ENCODE measurements at regions not wholly inside any gene's neighbourhood (a gene's known extent, or its start where the extent isn't known, plus 50 kb on each side); places are given as distances from the start of the nearest gene placed in this dataset.
A peak's percentile ranks its signal among the peaks of the same experiment; 100 is the strongest.

DNA sequence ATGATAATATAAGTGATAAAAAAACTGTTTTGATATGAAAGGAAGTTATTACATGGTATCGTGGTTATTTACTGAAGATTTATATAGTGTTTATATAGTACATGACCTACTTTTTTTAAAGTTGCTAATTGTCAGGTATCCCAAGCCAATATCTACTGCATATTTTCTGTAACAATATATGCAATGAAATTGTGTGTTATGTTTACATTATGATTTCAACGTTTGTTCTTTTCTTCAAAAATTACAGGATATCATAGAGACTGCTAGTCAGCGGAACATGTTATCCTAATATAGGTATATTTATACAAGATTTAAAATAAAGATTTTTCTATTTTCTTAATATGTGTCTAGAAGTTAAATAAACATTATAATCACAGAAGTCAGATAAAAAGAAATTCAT, 167.5 kb upstream of the DPYD start:
- DNase-seq (ENCODE audit: extremely low read depth, low read depth, low spot score) = no peak

GRCh38 chr1:98086796-98087441, 166.1 kb upstream of the DPYD start:
- DNase-seq (ENCODE audit: extremely low read depth, low read depth, low spot score) = peak; percentile 87

- no peak for DNase-seq (ENCODE audit: extremely low read depth, low read depth, low spot score)
Measured at GRCh38 chr1:98086156-98086555, 165.3 kb upstream of the DPYD start.

- no peak for DNase-seq (ENCODE audit: extremely low read depth, low read depth, low spot score)
Measured at GRCh38 chr1:98084188-98084587, 163.4 kb upstream of the DPYD start.

GRCh38 chr1:98081944-98082343, 161.1 kb upstream of the DPYD start:
- no peak for DNase-seq (ENCODE audit: extremely low read depth, low read depth, low spot score)

DNA sequence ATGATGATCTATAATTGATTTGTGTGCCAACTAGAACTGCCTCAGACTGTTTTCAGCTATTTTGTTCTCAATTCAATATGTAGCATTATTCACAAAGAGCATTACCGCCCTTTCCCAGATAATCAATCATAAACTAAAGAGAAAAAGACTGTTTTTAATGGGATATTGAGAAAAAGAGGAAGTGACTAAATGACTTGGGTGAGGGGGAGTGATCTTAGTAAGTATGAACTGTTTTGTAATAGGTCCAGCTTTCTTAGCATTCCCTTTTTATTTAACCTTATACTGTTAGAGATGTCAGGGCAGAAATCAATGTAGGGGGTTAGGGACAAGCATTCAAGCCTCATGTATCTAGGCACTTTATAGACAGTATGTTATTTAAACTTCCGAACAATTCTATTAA, 157.8 kb upstream of the DPYD start:
- DNase-seq (ENCODE audit: extremely low read depth, low read depth, low spot score) = no peak

DNA sequence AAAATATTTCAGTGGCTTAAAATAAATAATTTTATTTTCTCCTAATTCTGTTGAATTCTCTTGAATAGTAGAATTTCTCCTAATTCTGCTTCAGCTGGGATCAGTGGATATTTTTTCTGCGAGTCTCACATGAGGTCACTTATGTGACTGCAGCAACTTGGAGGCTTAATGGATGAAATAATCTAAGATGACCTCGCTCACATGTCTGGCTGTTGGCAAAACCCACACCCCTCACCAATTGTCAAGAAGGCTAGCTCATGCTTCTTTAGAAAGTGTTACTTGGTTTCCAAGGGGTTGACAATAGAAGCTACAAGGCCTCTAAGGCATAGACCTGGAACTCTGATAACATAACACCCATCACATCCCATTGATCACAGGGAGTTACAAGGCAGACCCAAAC, 156.9 kb upstream of the DPYD start:
- DNase-seq (ENCODE audit: extremely low read depth, low read depth, low spot score) = no peak

DNA sequence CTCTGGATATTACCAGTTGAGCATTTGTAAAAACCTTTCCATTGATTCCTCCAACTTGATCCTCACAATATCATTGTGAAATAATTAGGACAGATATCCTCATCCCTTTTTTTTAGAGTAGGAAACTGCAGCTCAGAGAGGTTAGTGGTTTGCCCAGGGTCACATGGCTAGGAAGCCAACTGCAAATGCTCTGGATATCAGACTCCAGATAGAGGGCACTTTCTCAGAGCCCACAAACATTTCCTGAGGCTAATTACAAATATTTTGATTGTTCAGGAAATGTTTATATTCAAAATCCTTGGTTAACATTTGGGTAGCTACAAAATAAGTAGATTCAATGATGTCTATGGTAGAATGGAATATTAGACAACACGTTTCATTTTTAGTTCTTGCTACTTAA, 154.8 kb upstream of the DPYD start:
- DNase-seq (ENCODE audit: extremely low read depth, low read depth, low spot score) = no peak

DNA sequence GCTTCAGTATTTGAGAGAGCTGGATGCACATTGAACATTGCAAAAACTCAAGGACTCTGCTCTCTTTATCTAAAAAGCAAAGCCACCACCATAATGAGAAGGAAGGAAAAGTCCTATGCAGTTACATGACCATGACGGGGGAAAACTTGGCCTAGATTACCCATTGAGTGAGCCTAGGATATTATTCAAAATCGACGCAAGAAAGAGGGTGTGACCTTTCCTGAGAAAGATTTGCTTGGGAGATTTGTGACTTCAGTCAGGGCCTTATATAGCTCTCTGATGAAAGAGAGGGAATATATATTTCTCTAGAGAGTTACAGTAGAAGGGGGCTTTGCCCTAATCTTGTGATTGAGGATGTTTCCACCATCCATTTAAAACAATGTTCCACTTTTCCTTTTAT, 153.0 kb upstream of the DPYD start:
- DNase-seq (ENCODE audit: extremely low read depth, low read depth, low spot score) = no peak

DNA sequence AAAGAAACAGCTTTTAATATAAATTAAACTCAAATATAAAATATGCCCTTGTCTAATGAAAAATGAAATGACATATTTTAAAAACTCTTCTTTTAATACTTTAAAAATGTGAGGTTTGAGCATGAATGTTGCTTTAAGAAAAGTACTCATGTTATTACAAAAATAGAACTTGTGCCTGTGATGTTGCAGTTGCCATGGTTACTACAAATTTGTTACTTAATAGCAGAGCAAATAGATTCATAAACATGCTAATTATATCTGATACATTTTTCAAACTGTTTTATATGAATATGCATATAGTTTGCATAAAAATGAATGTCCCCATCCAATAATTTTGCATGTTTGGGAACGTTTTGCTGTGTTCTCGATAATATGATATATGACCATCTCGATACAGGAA, 152.3 kb upstream of the DPYD start:
- no peak for DNase-seq (ENCODE audit: extremely low read depth, low read depth, low spot score)

DNA sequence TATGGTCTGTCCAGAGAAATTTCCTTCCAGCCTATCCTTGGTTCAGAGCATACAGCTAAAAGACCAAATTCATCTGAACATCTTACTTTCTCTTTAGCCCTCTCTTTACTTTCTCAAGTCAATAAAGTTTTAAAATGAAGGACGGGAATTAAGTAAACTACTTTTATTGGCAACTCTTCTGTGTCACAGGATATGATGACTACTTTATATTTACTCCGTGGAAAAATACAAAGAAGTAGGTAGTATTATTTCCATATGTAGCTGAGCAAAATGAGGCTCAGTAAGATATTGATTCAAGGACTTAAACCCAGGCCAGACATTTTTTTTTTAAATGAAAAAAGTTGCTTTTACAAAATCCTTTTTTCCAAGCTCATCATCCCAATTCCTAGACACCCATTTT, 151.2 kb upstream of the DPYD start:
- no peak for DNase-seq (ENCODE audit: extremely low read depth, low read depth, low spot score)

DNA sequence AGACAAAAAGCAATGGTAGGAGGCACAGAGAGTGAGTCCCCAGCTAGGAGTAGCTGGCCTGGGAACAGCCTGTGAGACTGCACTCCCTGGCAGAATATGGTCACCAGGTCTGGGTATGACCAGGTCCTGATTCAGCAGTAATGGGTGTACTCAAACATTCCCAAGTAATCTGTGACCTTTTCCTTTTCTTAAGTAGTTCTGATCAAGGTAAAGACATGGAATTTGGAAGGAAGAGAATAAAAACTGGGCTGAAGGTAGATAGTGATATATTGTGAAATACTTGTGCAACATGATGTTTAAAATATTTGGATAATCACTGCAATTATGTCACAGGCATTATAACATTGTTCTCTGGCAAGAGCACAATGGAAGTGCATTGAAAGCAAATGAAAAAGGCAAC, 147.2 kb upstream of the DPYD start:
- no peak for DNase-seq (ENCODE audit: extremely low read depth, low read depth, low spot score)

DNA sequence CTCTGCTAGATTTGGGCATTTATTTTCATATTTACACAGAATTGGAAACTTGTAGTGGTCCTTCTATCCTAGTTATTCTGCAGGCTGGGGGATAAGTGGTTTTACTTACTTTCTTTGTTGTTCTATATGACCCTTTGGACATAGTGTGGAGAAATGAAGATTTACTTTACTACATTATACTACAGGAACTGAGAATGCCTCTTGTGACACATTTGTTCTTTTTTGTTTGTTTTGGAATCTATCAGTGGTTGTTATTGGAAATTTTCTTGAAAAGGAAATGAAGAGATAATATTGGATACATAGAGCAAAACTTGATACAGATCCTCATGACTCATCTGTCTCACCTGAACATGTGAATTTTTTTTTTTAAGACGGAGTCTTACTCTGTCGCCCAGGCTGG, 146.1 kb upstream of the DPYD start:
- DNase-seq (ENCODE audit: extremely low read depth, low read depth, low spot score) = no peak

DNA sequence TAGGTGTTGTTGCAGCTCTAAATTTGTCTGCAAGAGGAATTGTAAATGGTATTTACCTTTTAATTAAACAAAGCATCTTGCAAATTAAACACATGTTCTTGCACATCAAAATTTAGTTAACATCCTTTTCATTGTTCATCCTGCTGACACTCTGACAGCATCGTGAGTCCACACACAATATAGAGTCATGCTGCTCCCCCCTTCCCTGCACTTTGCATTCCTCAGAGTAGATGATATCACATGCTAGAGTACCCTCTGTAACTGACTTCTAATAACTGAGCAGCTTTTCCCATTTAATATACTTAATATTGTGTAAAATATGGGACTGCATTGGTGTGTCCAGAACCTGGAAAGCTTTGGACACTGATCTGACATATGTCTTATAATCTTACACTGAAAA, 138.8 kb upstream of the DPYD start:
- DNase-seq (ENCODE audit: extremely low read depth, low read depth, low spot score) = no peak

DNA sequence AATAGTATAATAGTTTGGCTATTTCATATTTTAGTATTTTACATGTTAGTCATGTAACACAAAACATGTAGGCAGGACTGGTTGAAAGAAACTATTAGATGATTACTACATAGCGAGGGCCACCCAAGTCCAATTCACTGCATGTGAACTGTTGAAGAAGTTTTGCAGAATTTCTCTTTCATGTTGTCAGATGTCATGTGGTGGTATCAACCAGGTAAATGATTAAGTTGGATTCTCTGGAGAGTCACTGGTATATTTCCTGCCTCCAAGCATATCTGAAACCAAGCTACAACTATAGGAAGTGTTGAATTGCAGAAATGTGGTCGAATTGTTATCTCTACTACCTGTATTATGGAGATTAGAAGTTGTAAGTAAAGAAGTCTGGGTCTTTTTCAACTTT, 137.8 kb upstream of the DPYD start:
- DNase-seq (ENCODE audit: extremely low read depth, low read depth, low spot score) = no peak

- no peak for DNase-seq (ENCODE audit: extremely low read depth, low read depth, low spot score)
Measured at GRCh38 chr1:98057236-98057910, 136.5 kb upstream of the DPYD start.

DNA sequence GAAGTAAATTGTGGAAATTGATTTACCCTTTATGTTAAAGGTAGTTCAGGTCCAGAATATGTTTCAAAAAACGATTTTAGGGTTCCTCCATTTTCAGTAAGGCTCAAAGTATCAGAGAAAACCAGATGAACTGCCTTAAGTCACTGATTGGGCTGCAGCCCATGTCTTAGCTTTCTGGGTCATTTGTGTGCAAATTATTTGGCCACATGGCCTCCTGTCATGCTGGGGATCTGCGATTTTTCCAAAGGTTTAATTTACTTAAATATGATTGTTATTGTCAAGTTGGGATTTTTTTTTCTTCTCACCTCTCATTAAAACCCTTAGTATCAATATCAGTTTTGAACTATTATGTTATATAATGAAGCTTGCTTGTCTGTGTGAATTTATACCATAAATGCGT, 135.9 kb upstream of the DPYD start:
- no peak for DNase-seq (ENCODE audit: extremely low read depth, low read depth, low spot score)

GRCh38 chr1:98055457-98055856, 134.6 kb upstream of the DPYD start:
- no peak for DNase-seq (ENCODE audit: extremely low read depth, low read depth, low spot score)

- DNase-seq (ENCODE audit: extremely low read depth, low read depth, low spot score) = no peak
Measured at GRCh38 chr1:98054786-98055185, 134.0 kb upstream of the DPYD start.

- no peak for DNase-seq (ENCODE audit: extremely low read depth, low read depth, low spot score)
Measured at GRCh38 chr1:98054367-98054701, 133.5 kb upstream of the DPYD start.

DNA sequence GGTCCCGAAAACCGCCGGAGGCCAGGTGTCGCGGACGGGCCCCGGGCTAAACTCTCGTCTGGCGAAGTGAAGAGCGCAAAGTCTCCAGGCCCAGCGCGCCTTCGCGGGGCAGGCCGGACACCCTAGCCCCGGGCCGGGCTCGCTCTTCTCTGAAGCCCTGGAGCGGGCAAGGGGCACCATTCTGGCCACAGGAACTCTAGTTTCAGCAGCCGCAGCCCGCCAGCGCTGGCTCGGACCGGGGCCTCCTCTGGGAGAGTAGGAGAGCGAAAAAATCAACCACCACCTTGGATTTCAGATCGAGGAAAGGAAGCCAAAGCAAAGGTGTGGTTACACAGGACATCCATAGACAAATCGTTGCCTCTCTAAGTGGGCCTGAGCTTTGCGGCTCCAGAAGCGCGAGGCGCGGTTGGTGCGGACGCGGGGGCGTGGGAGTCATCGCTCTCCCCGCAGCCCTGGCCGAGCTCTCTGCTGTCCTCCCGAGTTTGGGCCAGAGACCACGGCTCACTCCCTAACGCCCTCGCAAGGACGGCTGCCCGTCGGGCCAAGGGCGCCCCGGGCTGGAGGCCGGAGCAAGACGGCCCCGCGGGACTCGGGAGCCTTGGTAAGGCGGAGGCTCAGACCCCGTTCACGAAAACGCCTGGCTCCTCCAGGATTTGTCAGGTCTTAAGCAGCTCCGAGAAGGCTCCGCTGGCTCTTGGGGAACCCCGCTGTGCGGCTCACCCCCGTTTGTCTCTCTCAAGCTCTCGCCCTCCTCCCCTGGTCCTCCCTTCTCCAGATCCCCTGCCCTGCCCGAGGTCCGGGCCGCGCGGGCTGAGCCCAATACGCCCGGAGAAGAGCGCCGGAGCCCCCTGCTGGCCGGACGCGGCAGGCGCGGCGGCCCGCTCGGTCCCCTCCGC, 132.9 kb upstream of the DPYD start:
- DNase-seq (ENCODE audit: extremely low read depth, low read depth, low spot score) = no peak

DNA sequence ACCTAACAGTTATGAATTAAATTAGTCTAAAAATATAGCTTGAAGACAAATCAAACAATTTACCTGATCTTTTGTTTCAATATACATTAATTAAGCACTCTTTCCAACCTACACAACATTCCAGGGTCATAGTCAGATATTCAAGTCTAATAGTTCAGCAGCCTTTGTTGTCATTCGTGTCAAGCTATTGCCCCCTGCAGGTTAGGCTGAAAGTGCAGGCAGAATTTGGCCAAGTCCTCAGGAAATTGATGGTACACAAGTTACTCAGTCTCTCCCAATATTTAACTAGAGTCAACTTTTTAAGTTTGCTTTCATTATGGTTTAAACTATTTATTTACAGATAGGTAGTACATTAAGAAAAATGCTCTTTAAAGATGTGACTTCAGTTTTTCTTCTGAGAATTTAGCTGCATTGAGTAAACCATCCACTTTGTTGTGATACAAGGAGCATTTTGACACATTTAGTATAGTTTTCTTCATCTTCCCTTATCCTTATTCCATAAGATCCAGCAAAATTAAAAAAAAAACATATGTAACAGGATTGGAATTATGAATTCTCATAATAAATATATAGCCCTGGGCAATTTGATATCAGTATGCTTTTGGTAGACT, 130.3 kb upstream of the DPYD start:
- DNase-seq (ENCODE audit: extremely low read depth, low read depth, low spot score) = no peak
